HL-60 (cell line): ENCODE measurements at regions not wholly inside any gene's neighbourhood (a gene's known extent, or its start where the extent isn't known, plus 50 kb on each side); places are given as distances from the start of the nearest gene placed in this dataset.

Experiments
- CTCF ChIP-seq: IDR thresholded peaks from one replicate; pipeline ENCODE4 v1.5.1; 2011; ENCODE audit warnings: low read length, control low read depth, inconsistent platforms; ENCODE audit not compliant: insufficient read depth
- GABPA ChIP-seq: IDR thresholded peaks from 2 replicates; pipeline ENCODE4 v1.6.1; 2012; ENCODE audit warnings: low read depth
- POLR2AphosphoS5 ChIP-seq: IDR thresholded peaks from 2 replicates; pipeline ENCODE4 v1.6.1; 2012; ENCODE audit warnings: low read depth
- TF ChIP-seq, protein P1 (sequence below): IDR thresholded peaks from 2 replicates; pipeline ENCODE4 v1.6.1; 2012; ENCODE audit warnings: low read depth; ENCODE audit not compliant: insufficient replicate concordance

GRCh38 chr4:74873545-74874301 lies 59.2 kb upstream of the PARM1 start:
- TF ChIP-seq, protein P1, sequence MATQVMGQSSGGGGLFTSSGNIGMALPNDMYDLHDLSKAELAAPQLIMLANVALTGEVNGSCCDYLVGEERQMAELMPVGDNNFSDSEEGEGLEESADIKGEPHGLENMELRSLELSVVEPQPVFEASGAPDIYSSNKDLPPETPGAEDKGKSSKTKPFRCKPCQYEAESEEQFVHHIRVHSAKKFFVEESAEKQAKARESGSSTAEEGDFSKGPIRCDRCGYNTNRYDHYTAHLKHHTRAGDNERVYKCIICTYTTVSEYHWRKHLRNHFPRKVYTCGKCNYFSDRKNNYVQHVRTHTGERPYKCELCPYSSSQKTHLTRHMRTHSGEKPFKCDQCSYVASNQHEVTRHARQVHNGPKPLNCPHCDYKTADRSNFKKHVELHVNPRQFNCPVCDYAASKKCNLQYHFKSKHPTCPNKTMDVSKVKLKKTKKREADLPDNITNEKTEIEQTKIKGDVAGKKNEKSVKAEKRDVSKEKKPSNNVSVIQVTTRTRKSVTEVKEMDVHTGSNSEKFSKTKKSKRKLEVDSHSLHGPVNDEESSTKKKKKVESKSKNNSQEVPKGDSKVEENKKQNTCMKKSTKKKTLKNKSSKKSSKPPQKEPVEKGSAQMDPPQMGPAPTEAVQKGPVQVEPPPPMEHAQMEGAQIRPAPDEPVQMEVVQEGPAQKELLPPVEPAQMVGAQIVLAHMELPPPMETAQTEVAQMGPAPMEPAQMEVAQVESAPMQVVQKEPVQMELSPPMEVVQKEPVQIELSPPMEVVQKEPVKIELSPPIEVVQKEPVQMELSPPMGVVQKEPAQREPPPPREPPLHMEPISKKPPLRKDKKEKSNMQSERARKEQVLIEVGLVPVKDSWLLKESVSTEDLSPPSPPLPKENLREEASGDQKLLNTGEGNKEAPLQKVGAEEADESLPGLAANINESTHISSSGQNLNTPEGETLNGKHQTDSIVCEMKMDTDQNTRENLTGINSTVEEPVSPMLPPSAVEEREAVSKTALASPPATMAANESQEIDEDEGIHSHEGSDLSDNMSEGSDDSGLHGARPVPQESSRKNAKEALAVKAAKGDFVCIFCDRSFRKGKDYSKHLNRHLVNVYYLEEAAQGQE = no peak
- no peak for TF ChIP-seq POLR2AphosphoS5
- no peak for TF ChIP-seq CTCF
- TF ChIP-seq GABPA = no peak
